NCI-H345 (cell line): ENCODE measurements at regions not wholly inside any gene's neighbourhood (a gene's known extent, or its start where the extent isn't known, plus 50 kb on each side); places are given as distances from the start of the nearest gene placed in this dataset.

Experiments used
- DNase-seq: peaks from one replicate; lab custom pipeline; 2025; lab: John Stamatoyannopoulos, UW

- DNase-seq, result no peak
Measured at GRCh38 chr13:21965095-21965494, 294.2 kb downstream of the FGF9 start.

GRCh38 chr13:21966014-21966413 lies 295.1 kb downstream of the FGF9 start:
- DNase-seq, result no peak

GRCh38 chr13:21967871-21968270 lies 297.0 kb downstream of the FGF9 start:
- DNase-seq, result no peak

DNA sequence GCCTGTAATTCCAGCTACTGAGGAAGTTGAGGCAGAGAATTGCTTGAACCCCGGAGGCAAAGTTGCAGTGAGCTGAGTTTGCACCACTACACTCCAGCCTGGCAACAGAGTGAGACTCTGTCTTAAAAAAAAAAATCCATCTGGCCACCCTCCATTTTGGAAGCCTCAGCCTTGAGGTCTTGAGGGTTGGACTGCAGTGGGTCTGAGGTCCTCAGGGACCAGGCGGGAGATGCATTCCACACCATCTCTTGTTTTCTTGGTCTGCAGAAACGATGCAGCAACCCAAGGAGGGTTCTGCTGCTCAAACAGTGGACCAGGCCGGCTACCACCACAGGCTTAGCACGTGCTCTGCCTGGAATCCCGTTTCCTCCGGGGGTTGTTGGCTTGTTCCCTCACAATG lies 299.3 kb downstream of the FGF9 start:
- no peak for DNase-seq

DNA sequence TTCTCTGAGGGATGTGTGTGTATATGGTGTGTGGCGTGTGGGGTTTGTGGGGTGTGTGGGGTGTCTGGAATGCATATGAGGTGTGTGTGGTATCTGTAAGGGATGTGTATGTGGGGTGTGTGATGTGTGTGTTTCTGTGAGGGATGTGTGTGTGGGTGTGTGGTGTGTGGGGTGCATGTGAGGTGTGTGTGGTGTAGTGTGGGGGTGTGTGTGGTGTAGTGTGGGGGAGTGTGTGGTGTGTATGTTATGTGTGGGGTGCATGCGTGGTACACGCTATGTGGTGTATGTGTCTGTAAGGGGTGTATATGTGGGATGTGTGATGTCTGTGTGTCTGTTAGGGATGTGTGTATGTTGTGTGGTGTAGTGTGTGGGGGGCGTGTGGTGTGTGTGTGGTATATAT lies 300.0 kb downstream of the FGF9 start:
- DNase-seq, result no peak

DNA sequence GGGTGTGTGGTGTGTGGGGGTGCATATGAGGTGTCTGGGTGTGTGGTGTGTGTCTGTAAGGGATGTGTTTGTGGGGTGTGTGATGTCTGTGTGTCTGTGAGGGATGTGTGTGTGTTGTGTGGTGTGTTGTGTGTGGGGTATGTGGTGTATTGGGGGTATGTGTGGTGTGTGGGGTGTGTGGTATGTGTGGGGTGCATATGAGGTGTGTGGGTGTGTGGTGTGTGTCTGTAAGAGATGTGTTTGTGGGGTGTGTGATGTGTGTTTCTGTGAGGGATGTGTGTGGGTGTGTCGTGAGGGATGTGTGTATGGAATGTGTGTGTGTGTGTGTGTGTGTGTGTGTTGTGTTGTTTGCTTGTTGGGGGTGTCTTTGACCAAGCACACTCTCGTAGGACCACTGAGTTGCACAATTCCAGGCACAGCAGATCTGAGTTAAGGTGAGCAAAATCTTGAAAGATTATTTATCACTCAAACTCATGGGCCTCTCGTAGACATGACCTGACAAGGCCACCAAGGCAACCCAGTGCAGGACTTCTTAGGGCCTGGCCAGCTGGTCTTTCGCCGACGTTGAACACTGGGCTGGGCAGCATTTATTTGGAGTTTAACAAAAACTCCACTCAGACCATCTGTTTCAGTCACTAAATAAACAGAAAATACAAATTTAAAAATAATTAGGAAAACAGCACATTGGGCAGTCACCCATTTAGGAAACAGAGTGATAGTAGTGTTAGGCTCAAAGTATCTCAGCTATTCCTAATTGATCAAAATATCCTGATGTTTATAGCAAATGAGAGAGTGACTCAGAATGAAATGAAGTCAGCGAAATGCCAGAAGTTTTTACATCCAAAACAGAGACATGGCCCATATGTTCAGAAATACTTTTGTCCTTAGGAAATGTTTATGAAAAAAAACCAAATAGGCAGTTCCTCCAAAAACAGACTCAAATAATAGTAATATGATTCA lies 301.1 kb downstream of the FGF9 start:
- no peak for DNase-seq

DNA sequence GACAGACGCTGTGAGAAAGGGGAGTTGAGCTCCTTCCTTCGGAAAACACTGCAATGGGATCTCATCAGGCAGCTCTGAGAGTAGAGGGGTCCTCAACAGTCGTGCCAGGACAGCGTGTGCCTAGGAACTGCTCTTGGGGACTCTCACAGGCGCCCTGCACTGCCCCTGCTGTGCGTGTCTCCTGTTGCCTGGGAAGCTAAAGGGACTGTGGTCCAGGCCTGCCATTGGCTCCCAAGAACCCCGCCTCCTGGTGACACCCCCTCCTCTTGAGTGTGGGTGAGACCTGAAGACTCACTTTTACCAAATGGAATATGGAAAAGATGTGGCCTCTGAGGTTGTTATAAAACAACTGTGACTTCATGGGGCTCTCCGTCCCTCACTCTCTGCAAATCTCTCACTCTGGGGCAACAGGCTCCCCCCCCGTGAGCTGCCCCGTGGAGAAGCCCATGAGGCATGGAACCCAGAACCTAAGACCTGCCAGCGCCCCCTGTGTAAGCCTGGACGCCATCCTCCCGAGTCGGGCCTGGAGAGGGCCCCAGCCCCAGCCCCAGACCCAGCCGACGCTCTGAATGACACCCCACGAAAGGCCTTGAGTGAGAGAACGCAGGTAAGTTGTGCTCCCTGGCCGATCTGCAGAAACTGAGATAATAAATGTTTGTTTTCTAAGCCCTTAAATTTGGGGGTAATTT lies 302.7 kb downstream of the FGF9 start:
- DNase-seq, result no peak

- DNase-seq, result no peak
Measured at GRCh38 chr13:21974741-21975140, 303.9 kb downstream of the FGF9 start.

DNA sequence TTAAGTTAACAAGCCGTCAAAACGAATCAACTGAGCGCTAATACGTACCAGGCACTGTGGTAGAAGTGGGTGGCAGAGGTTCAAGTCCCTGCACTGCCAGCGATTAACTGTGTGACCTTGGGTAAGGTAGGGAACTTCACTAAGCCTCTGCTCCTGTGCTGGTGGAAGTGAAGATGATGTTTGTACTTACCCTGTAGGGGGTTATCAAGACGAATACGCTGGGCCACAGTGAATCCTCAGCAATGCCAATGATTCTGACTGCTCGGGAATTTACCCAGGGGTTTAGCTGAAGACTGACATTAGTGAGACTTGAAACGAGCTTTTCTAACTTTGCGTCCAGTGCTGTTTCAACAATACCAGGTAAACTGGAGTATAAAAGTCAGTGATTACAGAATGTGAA lies 305.3 kb downstream of the FGF9 start:
- no peak for DNase-seq

DNA sequence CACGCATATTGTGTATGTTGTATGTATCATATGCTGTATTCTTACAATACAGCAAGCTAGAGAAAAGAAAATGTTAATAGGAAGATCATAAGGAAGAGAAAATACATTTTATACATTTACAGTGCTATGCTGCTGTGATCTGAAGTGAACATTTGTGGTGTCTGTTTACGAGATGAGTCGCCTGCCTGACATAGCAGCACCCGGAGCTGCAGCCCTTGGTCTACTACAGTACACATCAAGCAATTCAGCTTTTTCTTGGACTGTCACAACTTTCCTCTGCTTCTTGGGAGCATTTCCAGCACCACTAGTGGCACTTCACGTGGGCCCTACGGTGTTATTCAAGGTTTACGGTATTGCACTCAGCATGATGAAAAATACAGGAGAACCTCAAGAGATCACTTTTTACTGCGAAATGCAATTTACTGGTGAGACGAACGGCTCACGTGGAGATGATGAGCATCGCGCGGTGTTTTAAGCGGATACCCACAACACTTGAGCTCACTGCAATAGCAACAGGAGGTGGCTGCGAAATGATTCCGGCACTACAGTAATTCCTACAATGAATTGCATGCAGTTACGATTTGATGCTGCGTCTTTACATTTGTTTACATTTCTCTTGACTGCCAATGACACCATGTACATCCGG lies 308.4 kb downstream of the FGF9 start:
- peak; percentile 68 for DNase-seq

DNA sequence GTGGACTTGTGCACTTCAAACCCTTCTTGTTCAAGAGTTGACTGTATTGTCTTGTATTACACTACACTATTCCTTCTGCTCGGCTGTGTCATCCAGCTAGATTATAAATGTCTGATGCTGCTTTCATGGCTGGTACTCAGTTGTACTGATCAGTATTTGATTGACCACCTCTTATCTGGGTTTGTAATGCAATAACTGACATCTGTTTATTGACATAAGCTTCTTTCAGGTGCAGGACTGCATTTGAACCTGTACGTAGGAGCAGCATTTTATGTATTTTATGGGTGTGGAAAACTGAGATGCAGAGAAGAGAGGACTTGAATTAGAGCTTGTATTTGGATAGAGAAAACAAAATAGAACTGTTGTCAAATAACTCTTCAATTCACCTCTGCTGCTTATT lies 309.2 kb downstream of the FGF9 start:
- peak; percentile 11 for DNase-seq

GRCh38 chr13:21984156-21984555 lies 313.3 kb downstream of the FGF9 start:
- DNase-seq, result no peak

- no peak for DNase-seq
Measured at GRCh38 chr13:21986602-21987001, 315.7 kb downstream of the FGF9 start.

- no peak for DNase-seq
Measured at GRCh38 chr13:21987793-21988192, 316.9 kb downstream of the FGF9 start.

DNA sequence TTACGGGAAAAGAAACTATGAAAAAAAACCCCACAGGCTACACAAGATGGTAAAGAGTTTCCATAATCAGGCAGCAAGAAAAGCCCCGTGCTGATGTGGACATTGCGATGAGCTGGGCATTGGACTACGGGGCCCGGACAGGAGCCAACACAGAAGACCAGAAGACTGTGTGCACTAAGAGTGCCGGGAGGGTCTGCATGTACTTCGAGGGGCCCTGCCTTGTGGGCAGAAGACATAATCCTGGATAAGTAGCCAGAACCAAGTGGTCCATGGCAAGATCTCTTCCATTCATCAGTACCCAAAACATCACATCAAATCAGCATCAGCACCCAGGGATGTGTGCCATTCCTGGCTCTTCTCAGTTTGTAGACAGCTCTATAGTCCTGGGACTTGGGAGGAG lies 317.8 kb downstream of the FGF9 start:
- DNase-seq, result no peak

GRCh38 chr13:21996049-21996448 lies 325.2 kb downstream of the FGF9 start:
- no peak for DNase-seq

DNA sequence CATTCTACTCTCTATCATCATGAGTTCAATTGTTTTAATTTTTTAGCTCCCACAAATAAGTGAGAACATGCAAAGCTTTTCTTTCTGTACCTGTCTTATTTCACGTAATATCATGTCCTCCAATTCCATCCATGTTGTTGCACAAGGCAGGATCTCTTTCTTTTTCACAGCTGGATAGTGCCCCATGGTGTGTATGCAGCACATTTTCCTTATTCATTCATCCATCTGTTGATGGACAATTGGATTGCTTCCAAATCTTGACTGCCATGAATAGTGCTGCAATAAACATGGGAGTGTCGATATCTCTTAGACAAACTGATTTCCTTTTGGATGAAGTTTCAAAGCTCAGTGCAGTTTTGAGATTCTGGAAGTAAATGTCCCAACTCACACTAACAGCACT lies 326.9 kb downstream of the FGF9 start:
- peak; percentile 85 for DNase-seq

DNA sequence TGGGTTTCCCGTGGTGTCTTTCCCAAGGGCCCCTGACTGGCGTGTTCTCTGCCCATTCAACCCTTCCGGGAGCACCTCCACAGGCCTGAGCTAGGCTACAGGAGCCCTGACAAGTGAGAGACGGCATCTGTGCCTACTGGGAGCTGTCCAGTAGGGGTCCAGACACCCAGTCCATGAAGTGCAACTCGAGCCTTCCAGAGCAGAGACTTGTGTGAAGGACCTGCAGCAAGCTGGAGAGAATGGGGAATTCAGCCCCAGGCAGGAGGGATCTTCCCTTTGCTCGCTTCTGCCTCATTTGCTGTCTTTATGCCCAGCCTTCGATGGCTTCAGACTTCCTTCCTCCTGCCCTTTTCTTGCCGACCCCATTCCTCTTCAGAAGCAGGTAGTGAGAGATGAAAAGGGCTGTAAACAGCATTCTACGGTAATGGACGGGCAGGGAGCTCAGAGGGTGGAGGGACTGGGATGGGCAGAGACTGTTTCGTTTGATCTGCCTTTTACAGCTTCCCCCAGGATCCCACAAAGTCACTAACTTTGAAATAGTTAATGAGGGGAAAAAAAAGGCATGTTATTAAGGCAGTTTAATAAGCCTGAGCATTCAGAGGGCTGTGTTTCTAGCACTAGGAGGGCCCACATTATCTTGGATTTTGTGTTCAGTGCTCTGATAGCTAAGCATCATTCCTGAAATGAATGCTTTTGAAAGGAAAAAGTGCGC lies 327.6 kb downstream of the FGF9 start:
- DNase-seq, result peak; percentile 24

DNA sequence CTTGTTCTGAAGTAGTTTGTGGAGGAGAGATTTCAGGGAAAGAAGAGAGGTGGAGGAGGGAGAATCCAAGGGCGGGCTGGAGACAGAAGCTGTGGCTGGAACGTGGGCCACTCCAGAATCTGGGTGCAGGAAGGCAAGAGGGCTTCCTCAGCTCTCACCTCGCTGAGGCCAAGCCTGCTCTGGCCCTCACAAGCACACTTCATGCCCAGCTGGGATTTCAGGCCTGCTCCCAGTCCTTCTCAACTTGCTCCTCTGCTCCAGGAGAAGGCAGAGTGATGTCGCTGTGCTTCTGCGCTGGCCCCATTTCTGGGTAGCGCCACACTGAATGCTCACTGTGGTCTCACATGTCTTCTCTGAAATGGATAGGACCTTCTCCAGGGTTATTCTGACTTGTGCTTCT lies 328.8 kb downstream of the FGF9 start:
- DNase-seq, result no peak

- no peak for DNase-seq
Measured at GRCh38 chr13:22000191-22000590, 329.3 kb downstream of the FGF9 start.

DNA sequence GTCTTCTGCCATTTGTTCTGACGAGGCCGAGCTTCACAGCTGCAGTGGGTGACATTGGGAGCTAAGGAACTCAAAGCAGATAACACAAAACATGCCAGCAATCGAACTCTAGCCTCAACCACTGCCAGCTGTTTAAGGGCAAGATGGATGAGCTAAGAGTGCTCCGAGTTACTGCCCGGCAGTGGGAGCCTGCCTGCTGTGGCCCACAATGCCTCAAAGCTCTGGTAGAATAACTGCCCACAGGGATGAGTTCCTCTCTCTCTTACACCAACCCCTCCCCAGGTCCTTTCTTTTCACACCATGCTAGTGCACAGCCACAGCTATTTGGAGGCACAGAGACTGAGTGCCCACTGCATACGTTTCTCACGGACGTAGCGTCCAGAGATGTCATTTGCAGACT lies 330.5 kb downstream of the FGF9 start:
- DNase-seq, result no peak

GRCh38 chr13:22002893-22003292 lies 332.0 kb downstream of the FGF9 start:
- DNase-seq, result no peak
